PFSK-1 (cell line): ENCODE measurements at regions not wholly inside any gene's neighbourhood (a gene's known extent, or its start where the extent isn't known, plus 50 kb on each side); places are given as distances from the start of the nearest gene placed in this dataset.

Source experiments
- FOXP2 ChIP-seq: optimal IDR thresholded peaks from 2 replicates; pipeline ENCODE3; 2011; ENCODE audit warnings: borderline replicate concordance, control low read depth, inconsistent platforms; ENCODE audit not compliant: insufficient read depth; ENCODE audit errors: extremely low read length, extremely low read depth
- POLR2AphosphoS5 ChIP-seq: IDR thresholded peaks from 2 replicates; pipeline ENCODE4 v1.6.1; 2012; ENCODE audit warnings: low read depth, mild to moderate bottlenecking, control low read depth, low read length, moderate library complexity
- SIN3A ChIP-seq: IDR thresholded peaks from 2 replicates; pipeline ENCODE4 v1.6.1; 2012; ENCODE audit warnings: mild to moderate bottlenecking, low read length, moderate library complexity, borderline replicate concordance; ENCODE audit not compliant: insufficient read depth
- TAF1 ChIP-seq: IDR thresholded peaks from 2 replicates; pipeline ENCODE4 v1.6.1; 2012; ENCODE audit warnings: low read length, control low read depth, borderline replicate concordance; ENCODE audit not compliant: insufficient read depth
- TF ChIP-seq, protein P1 (sequence below), 2 experiments: IDR thresholded peaks; 2 replicates each; pipeline versions ENCODE4 v1.6.1 to v1.8.0; 2011 to 2012; ENCODE audit warnings: low read depth in 2 of 2, low read length in 2 of 2, control low read depth in 1 of 2, inconsistent platforms in 1 of 2, mild to moderate bottlenecking in 1 of 2, moderate library complexity in 1 of 2; ENCODE audit not compliant: insufficient read depth in 1 of 2

DNA sequence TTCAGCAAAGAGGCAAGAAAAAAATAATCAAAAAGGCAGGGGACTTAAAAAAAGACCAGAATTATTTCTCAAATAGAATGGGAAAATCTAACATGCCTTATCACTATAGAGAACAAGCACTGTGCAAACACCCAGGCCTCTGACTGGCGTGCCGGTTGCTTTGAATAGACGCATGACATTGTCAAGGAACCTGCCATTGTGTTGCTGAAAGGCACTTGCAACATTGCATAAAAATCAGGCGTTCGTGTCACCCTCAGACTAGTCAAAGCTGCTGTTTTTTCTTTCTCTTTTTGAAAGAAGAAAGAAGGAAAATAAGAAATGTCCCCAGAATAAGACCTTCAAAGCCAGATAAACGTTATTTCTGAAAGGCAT lies 549.3 kb upstream of the CADM1 start:
- no peak for TF ChIP-seq SIN3A
- no peak for TF ChIP-seq TAF1
- no peak for TF ChIP-seq FOXP2
- TF ChIP-seq POLR2AphosphoS5 = no peak
- TF ChIP-seq, protein P1, sequence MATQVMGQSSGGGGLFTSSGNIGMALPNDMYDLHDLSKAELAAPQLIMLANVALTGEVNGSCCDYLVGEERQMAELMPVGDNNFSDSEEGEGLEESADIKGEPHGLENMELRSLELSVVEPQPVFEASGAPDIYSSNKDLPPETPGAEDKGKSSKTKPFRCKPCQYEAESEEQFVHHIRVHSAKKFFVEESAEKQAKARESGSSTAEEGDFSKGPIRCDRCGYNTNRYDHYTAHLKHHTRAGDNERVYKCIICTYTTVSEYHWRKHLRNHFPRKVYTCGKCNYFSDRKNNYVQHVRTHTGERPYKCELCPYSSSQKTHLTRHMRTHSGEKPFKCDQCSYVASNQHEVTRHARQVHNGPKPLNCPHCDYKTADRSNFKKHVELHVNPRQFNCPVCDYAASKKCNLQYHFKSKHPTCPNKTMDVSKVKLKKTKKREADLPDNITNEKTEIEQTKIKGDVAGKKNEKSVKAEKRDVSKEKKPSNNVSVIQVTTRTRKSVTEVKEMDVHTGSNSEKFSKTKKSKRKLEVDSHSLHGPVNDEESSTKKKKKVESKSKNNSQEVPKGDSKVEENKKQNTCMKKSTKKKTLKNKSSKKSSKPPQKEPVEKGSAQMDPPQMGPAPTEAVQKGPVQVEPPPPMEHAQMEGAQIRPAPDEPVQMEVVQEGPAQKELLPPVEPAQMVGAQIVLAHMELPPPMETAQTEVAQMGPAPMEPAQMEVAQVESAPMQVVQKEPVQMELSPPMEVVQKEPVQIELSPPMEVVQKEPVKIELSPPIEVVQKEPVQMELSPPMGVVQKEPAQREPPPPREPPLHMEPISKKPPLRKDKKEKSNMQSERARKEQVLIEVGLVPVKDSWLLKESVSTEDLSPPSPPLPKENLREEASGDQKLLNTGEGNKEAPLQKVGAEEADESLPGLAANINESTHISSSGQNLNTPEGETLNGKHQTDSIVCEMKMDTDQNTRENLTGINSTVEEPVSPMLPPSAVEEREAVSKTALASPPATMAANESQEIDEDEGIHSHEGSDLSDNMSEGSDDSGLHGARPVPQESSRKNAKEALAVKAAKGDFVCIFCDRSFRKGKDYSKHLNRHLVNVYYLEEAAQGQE (IDR thresholded peaks at IDR 0.05; ENCODE audit: insufficient read depth in 1 of 2, low read depth in 2 of 2, low read length in 2 of 2) = no peak

DNA sequence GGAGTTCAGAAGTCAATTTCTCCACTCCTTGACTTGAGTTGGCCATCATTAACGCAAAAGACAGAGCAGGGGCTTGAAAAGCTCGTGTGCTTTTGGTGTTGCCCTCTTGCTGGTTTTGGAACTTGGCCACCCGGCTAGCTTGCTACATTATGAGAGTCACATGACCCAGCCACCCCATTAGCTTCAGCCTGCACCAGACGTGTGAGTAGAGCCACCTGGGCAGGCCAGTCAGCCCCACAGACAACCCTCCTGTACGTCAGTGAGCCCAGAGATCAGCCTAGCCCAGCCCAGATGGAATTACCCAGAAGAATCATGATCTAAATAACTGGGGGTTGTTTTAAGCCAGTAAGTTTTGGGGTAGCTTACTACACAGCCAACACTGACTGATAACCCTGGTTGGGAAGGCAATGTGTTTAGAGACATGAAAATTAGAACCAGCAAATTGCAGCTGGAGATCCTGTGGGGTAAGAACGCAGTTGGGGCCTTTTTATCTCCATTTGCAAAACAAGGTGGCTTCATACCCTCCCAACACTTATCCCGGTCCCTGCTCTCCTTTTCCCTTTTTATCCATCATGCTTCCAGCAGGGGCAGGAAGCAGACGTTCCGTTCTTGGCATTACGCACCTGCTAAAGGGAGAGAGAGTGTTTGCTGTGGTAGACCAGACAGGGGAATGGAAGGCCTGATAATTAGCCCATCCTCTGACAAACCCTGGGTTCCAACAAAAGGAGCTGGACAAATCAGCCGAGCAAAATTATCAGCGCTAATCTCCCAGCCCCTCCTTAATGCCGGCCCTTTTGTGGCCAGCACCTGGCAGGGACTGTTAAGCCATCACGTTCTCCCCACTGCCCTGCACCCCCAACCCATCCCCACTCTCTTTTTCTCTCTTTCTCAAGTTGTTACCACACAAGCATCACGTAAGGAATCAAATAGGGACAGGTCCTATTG lies 548.7 kb upstream of the CADM1 start:
- TF ChIP-seq, protein P1 (IDR thresholded peaks at IDR 0.05; ENCODE audit: insufficient read depth in 1 of 2, low read depth in 2 of 2, low read length in 2 of 2) = no peak
- no peak for TF ChIP-seq FOXP2
- TF ChIP-seq SIN3A = no peak
- TF ChIP-seq POLR2AphosphoS5 = no peak
- no peak for TF ChIP-seq TAF1

DNA sequence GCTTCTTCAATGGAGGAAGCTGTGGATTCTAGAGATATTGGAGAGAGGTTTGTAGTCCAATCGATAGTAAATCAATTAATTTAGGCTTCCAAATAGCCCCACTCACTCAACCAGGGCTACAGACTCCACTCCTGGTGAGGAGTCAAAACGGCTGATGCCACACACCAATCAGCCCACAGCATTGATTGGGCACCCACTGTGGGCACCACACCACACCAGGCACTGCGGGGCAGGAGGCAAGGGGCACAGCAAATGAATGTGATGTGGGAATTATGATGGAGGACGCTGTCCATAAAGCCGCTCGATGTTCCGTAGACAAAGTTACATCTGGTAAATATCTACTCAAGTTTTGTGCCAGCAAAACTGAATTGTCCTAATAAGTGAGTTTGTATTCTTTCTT lies 547.3 kb upstream of the CADM1 start:
- TF ChIP-seq, protein P1 (IDR thresholded peaks at IDR 0.05; ENCODE audit: insufficient read depth in 1 of 2, low read depth in 2 of 2, low read length in 2 of 2) = no peak
- no peak for TF ChIP-seq SIN3A
- no peak for TF ChIP-seq POLR2AphosphoS5

DNA sequence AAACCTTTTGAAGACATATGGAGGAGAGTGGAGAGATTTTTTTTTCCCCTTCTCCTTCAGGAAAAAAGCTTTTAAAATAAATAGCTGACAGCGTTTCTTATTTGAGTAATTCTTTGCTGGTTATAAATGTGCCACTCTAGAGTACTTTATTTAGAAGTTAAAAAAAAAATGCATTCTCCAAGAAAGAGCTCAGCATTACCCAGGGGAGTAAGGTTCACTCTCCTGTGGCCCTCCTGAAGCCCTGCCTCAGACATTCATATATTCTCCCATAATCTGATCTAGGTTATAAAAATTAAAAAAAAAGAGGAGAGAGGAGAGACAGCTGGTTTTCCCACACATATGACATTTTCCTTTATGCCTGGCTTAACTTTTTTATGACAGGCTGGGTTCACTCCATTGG lies 545.2 kb upstream of the CADM1 start:
- TF ChIP-seq, protein P1 (IDR thresholded peaks at IDR 0.05; ENCODE audit: insufficient read depth in 1 of 2, low read depth in 2 of 2, low read length in 2 of 2) = no peak
- TF ChIP-seq POLR2AphosphoS5 = no peak
- TF ChIP-seq SIN3A = no peak
- TF ChIP-seq FOXP2 = no peak
- TF ChIP-seq TAF1 = no peak

- TF ChIP-seq SIN3A (no peak), TAF1 (no peak), FOXP2 (no peak), POLR2AphosphoS5 (no peak)
- TF ChIP-seq, protein P1 (IDR thresholded peaks at IDR 0.05; ENCODE audit: insufficient read depth in 1 of 2, low read depth in 2 of 2, low read length in 2 of 2) = no peak
Measured at GRCh38 chr11:116046127-116046526, 541.9 kb upstream of the CADM1 start.
